ENCODE measurements at regions not wholly inside any gene's neighbourhood (a gene's known extent, or its start where the extent isn't known, plus 50 kb on each side); places are given as distances from the start of the nearest gene placed in this dataset.

GRCh38 chr4:8783736-8784135 is 87.9 kb downstream of the HMX1 start:
- no peak overlapping the region for H3K4me3 Mint-ChIP-seq

DNA sequence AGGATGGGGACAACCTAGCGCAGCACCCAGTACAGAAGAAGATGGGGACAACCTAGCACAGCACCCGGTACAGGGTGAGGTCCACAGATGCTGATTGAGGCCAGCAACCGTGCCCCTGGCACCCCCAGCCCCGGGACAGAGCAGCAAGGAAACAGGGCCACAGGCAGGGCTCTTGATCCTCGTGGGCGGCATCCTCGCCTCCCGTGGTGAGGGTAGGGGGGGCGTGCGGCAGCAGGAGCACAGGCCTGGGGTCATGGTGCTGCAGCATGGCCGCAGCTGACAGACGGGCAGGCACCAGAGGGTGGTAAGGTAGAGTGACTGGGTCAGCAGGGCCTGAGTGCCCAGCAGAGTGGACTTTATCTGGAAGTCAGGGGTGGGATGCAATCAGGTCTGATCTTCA is 89.5 kb downstream of the HMX1 start:
- intact Hi-C loops (cut with micrococcal nuclease) = no loop called here
- H3K4me3 Mint-ChIP-seq = no peak overlapping the region
- 88% methylated on average over 12 of the region's 12 CpGs for WGBS (ENCODE audit: insufficient coverage)

More at GRCh38 chr4:8783736-8784135, 87.9 kb downstream of the HMX1 start:
- Histone ChIP-seq H3K27me3 (ENCODE audit: control insufficient read depth in 2 of 2, insufficient read depth in 2 of 2, low read length in 2 of 2) (no peaks in the 10 kb centered on the region), H4K20me1 (ENCODE audit: insufficient read depth, low read length) (no peaks in the 10 kb centered on the region), H3K27ac (ENCODE audit: low read depth in 1 of 2, low read length in 2 of 2) (no peak overlapping the region), H3K9me3 (replicated peaks in 1 of 2; ENCODE audit: control insufficient read depth in 1 of 2, insufficient read depth in 1 of 2, low read length in 2 of 2) (no peaks in the 10 kb centered on the region), H3K4me2 (replicated peaks; ENCODE audit: extremely low read depth, low read length, poor library complexity, severe bottlenecking) (no peak overlapping the region), H3K4me3 (replicated peaks in 1 of 3; ENCODE audit: low read depth in 2 of 3, low read length in 3 of 3) (no peak overlapping the region), H2AFZ (ENCODE audit: insufficient read depth, low read depth, low read length, poor library complexity, severe bottlenecking) (no peak overlapping the region), H3K4me1 (ENCODE audit: control insufficient read depth in 1 of 2, insufficient read depth in 2 of 2, low read length in 2 of 2) (no peaks in the 10 kb centered on the region), H3K79me2 (ENCODE audit: insufficient read depth, low read length) (no peaks in the 10 kb centered on the region), H3K9ac (ENCODE audit: insufficient read depth, low read length, poor library complexity, severe bottlenecking) (no peak overlapping the region), H3K36me3 (replicated peaks in 1 of 2; ENCODE audit: control insufficient read depth in 1 of 2, insufficient read depth in 2 of 2, low read length in 2 of 2) (no peaks in the 10 kb centered on the region)
- WGBS (ENCODE audit: insufficient coverage) = 89% methylated on average over 14 of the region's 14 CpGs
- no peak for DNase-seq
- Mint-ChIP-seq H3K9me3 (peaks cover 0 to 2% (median 0%) of the 10 kb centered on the region in 7 donors), H3K4me1 (no peaks in the 10 kb centered on the region), H3K36me3 (no peaks in the 10 kb centered on the region), H3K27ac (no peak overlapping the region), H3K27me3 (ENCODE audit: low read depth in 3 of 3) (peaks cover 1 to 8% (median 1%) of the 10 kb centered on the region in 3 donors)
- intact Hi-C loops (cut with micrococcal nuclease) = no loop called here
- TF ChIP-seq CTCF (IDR thresholded peaks at IDR 0.05) = no peak

More for the DNA sequence above, 89.5 kb downstream of the HMX1 start:
- no peaks in the 10 kb centered on the region for H3K4me1 ChIP-seq (ENCODE audit: control insufficient read depth in 1 of 2, insufficient read depth in 2 of 2, low read length in 2 of 2)
- no peak overlapping the region for H3K4me2 ChIP-seq (replicated peaks; ENCODE audit: extremely low read depth, low read length, poor library complexity, severe bottlenecking)
- TF ChIP-seq CTCF (IDR thresholded peaks at IDR 0.05) = no peak
- no peaks in the 10 kb centered on the region for H3K79me2 ChIP-seq (ENCODE audit: insufficient read depth, low read length)
- H3K4me1 Mint-ChIP-seq = no peaks in the 10 kb centered on the region
- no peak overlapping the region for H2AFZ ChIP-seq (ENCODE audit: insufficient read depth, low read depth, low read length, poor library complexity, severe bottlenecking)
- no peaks in the 10 kb centered on the region for H4K20me1 ChIP-seq (ENCODE audit: insufficient read depth, low read length)
- H3K9me3 ChIP-seq (replicated peaks in 1 of 2; ENCODE audit: control insufficient read depth in 1 of 2, insufficient read depth in 1 of 2, low read length in 2 of 2) = no peaks in the 10 kb centered on the region
- no peak overlapping the region for H3K4me3 ChIP-seq (replicated peaks in 1 of 3; ENCODE audit: low read depth in 2 of 3, low read length in 3 of 3)
- H3K27me3 ChIP-seq (ENCODE audit: control insufficient read depth in 2 of 2, insufficient read depth in 2 of 2, low read length in 2 of 2) = no peaks in the 10 kb centered on the region
- H3K36me3 Mint-ChIP-seq = no peaks in the 10 kb centered on the region
- peak overlapping the region in 1 of 7 donors; percentile 23 for H3K27ac Mint-ChIP-seq
- DNase-seq = no peak
- H3K27me3 Mint-ChIP-seq (ENCODE audit: low read depth in 3 of 3) = peaks cover 0 to 5% (median 1%) of the 10 kb centered on the region in 3 donors
- no peaks in the 10 kb centered on the region for H3K36me3 ChIP-seq (replicated peaks in 1 of 2; ENCODE audit: control insufficient read depth in 1 of 2, insufficient read depth in 2 of 2, low read length in 2 of 2)
- no peak overlapping the region for H3K27ac ChIP-seq (ENCODE audit: low read depth in 1 of 2, low read length in 2 of 2)
- peaks cover 0 to 2% (median 0%) of the 10 kb centered on the region in 7 donors for H3K9me3 Mint-ChIP-seq
- H3K9ac ChIP-seq (ENCODE audit: insufficient read depth, low read length, poor library complexity, severe bottlenecking) = no peak overlapping the region
